ENCODE measurements at regions not wholly inside any gene's neighbourhood (a gene's known extent, or its start where the extent isn't known, plus 50 kb on each side); places are given as distances from the start of the nearest gene placed in this dataset.

- no peak overlapping the region for H3K27ac ChIP-seq (ENCODE audit: low read length)
- peaks cover 8% of the 10 kb centered on the region for H3F3A ChIP-seq (ENCODE audit: insufficient read depth, low read length, poor library complexity, severe bottlenecking)
- no peak overlapping the region for H3K4me3 ChIP-seq (ENCODE audit: low read length)
- H2AFZ ChIP-seq (ENCODE audit: low read depth, low read length) = no peak overlapping the region
- peaks cover 3% of the 10 kb centered on the region for H3K27me3 ChIP-seq (ENCODE audit: insufficient read depth, low read depth, low read length)
- H3K9me2 ChIP-seq (ENCODE audit: insufficient read depth, low read length) = no peaks in the 10 kb centered on the region
- no peak overlapping the region for H3K4me2 ChIP-seq (ENCODE audit: low read length)
- H3K9ac ChIP-seq (ENCODE audit: low read length) = no peak overlapping the region
- H3K36me3 ChIP-seq (ENCODE audit: insufficient read depth, low read length) = no peaks in the 10 kb centered on the region
- TF ChIP-seq MXI1 (conservative IDR thresholded peaks at IDR 0.05; ENCODE audit: poor library complexity, severe bottlenecking) = no peak
- no peak for TF ChIP-seq EP300 (conservative IDR thresholded peaks at IDR 0.05; ENCODE audit: poor library complexity, severe bottlenecking)
- no peak for TF ChIP-seq POLR2AphosphoS5 (IDR thresholded peaks at IDR 0.05)
- TF ChIP-seq TAF1 (IDR thresholded peaks at IDR 0.05; ENCODE audit: low read depth) = no peak
- peak; percentile 75 for TF ChIP-seq SMC3 (conservative IDR thresholded peaks at IDR 0.05; ENCODE audit: poor library complexity)
- peak; percentile 71 for TF ChIP-seq CTCF (IDR thresholded peaks at IDR 0.05; ENCODE audit: poor library complexity, severe bottlenecking)
- no peak for TF ChIP-seq REST (IDR thresholded peaks at IDR 0.05; ENCODE audit: borderline replicate concordance)
- no peak for TF ChIP-seq EZH2 (IDR thresholded peaks at IDR 0.05; ENCODE audit: borderline replicate concordance, insufficient read depth, low read length, poor library complexity, severe bottlenecking)
- TF ChIP-seq RAD21 (conservative IDR thresholded peaks at IDR 0.05) = peak; percentile 64
- H4K20me1 ChIP-seq (ENCODE audit: insufficient read depth) = no peaks in the 10 kb centered on the region
- H3K79me2 ChIP-seq (replicated peaks; ENCODE audit: insufficient read depth, low read length) = no peaks in the 10 kb centered on the region
- no peaks in the 10 kb centered on the region for H3K9me3 ChIP-seq (ENCODE audit: low read length)
Observed at GRCh38 chr5:136424835-136425584, 59.7 kb upstream of the TRPC7 start.

GRCh38 chr5:136423944-136424606 lies 58.7 kb upstream of the TRPC7 start:
- no peaks in the 10 kb centered on the region for H4K20me1 ChIP-seq (ENCODE audit: insufficient read depth)
- peaks cover 8% of the 10 kb centered on the region for H3F3A ChIP-seq (ENCODE audit: insufficient read depth, low read length, poor library complexity, severe bottlenecking)

More at GRCh38 chr5:136423944-136424606, 58.7 kb upstream of the TRPC7 start:
- Histone ChIP-seq H3K9me2 (ENCODE audit: insufficient read depth, low read length) (no peaks in the 10 kb centered on the region), H3K9ac (ENCODE audit: low read length) (no peak overlapping the region), H3K27me3 (ENCODE audit: insufficient read depth, low read depth, low read length) (peaks cover 3% of the 10 kb centered on the region), H3K27ac (ENCODE audit: low read length) (no peak overlapping the region), H2AFZ (ENCODE audit: low read depth, low read length) (no peak overlapping the region), H3K79me2 (replicated peaks; ENCODE audit: insufficient read depth, low read length) (no peaks in the 10 kb centered on the region), H3K36me3 (ENCODE audit: insufficient read depth, low read length) (no peaks in the 10 kb centered on the region), H3K4me3 (ENCODE audit: low read length) (no peak overlapping the region), H3K9me3 (ENCODE audit: low read length) (no peaks in the 10 kb centered on the region), H3K4me2 (ENCODE audit: low read length) (no peak overlapping the region)
- no peak for TF ChIP-seq POLR2AphosphoS5 (IDR thresholded peaks at IDR 0.05)
- TF ChIP-seq CTCF (IDR thresholded peaks at IDR 0.05; ENCODE audit: poor library complexity, severe bottlenecking) = no peak
- TF ChIP-seq SMC3 (conservative IDR thresholded peaks at IDR 0.05; ENCODE audit: poor library complexity) = no peak
- TF ChIP-seq REST (IDR thresholded peaks at IDR 0.05; ENCODE audit: borderline replicate concordance) = no peak
- no peak for TF ChIP-seq RAD21 (conservative IDR thresholded peaks at IDR 0.05)
- no peak for TF ChIP-seq EZH2 (IDR thresholded peaks at IDR 0.05; ENCODE audit: borderline replicate concordance, insufficient read depth, low read length, poor library complexity, severe bottlenecking)
- no peak for TF ChIP-seq MXI1 (conservative IDR thresholded peaks at IDR 0.05; ENCODE audit: poor library complexity, severe bottlenecking)
- TF ChIP-seq TAF1 (IDR thresholded peaks at IDR 0.05; ENCODE audit: low read depth) = no peak
- TF ChIP-seq EP300 (conservative IDR thresholded peaks at IDR 0.05; ENCODE audit: poor library complexity, severe bottlenecking) = no peak

Measured in neural cell (in vitro differentiated cells).